HCT116 (cell line): ENCODE measurements at regions not wholly inside any gene's neighbourhood (a gene's known extent, or its start where the extent isn't known, plus 50 kb on each side); places are given as distances from the start of the nearest gene placed in this dataset.

Experiments used
- ATAC-seq: fragments of 200-7000 bp; cut with Tn5 transposase; 2 replicates; pipeline ENCODE4 v1.9.1; 2020; ENCODE audit warnings: mild to moderate bottlenecking, moderate library complexity
- BruUV-seq: library from RNA; stranded (reverse); fragments of 400-500 nt; replicated peaks from 2 replicates; lab custom pipeline; 2021; lab: Mats Ljungman, UMichigan
- CTCF ChIA-PET: fragments of 300-600 bp; sonication (Branson Sonifier 250); formaldehyde crosslinking; loops from one replicate; lab custom pipeline; 2021; ENCODE audit warnings: antibody characterized with exemption; lab: Charles Lee
- POLR2A ChIA-PET: fragments of 300-600, 350-600 bp; sonication (Branson Sonifier 250); formaldehyde crosslinking; loops from one replicate; lab custom pipeline; 2021; ENCODE audit warnings: antibody characterized with exemption; lab: Charles Lee
- RAD21 ChIA-PET, 2 experiments: fragments of 300-600 bp; sonication (Branson Sonifier 250); formaldehyde crosslinking; loops; one replicate each; lab custom pipeline; 2023; ENCODE audit warnings: low total read pairs in 2 of 2; ENCODE audit not compliant: uncharacterized antibody in 2 of 2, unreplicated experiment in 2 of 2, low non-redundant PET in 1 of 2; lab: Charles Lee
- DNase-seq: peaks from one replicate; pipeline ENCODE4 v3.0.0-alpha.2; 2010; ENCODE audit warnings: low read depth, low spot score
- H2AFZ ChIP-seq: fragments of 200-600 bp; shearing (Covaris generic), sonication (generic); 2 replicates; pipeline ENCODE4 v1.6.1; 2017; ENCODE audit warnings: low read depth, mixed run types, mixed read lengths, antibody characterized with exemption, low read length; ENCODE audit not compliant: poor library complexity, severe bottlenecking
- H3K27ac ChIP-seq: 2 replicates; pipeline ENCODE4 v1.5.1; 2012; ENCODE audit warnings: low read depth, low read length
- H3K27me3 ChIP-seq: fragments of 200-600 bp; sonication (generic); 2 replicates; pipeline ENCODE4 v1.6.1; 2016; ENCODE audit warnings: mixed run types, low read length, mixed read lengths; ENCODE audit not compliant: insufficient read depth
- H3K36me3 ChIP-seq, 2 experiments: fragments of 200-500 bp in 1 of 2; fragments of 200-600 bp in 1 of 2; sonication (Bioruptor generic) in 1 of 2; sonication (generic) in 1 of 2; 2 replicates each; pipeline versions ENCODE4 v1.5.1 to v1.6.1; 2014 to 2016; ENCODE audit warnings: low read length in 2 of 2, inconsistent platforms in 1 of 2, mixed read lengths in 1 of 2, mixed run types in 1 of 2; ENCODE audit not compliant: insufficient read depth in 2 of 2, control insufficient read depth in 1 of 2
- H3K4me1 ChIP-seq, 2 experiments: fragments of 200-600 bp in 1 of 2; sonication (generic) in 1 of 2; 2 replicates each; pipeline versions ENCODE4 v1.5.1 to v1.6.1; 2012 to 2017; ENCODE audit warnings: low read length in 2 of 2, inconsistent platforms in 1 of 2, mild to moderate bottlenecking in 1 of 2, mixed read lengths in 1 of 2, mixed run types in 1 of 2, moderate library complexity in 1 of 2; ENCODE audit not compliant: insufficient read depth in 2 of 2, control insufficient read depth in 1 of 2
- H3K4me2 ChIP-seq: fragments of 200-600 bp; sonication (generic); 2 replicates; pipeline ENCODE4 v1.6.1; 2017; ENCODE audit warnings: mixed run types, low read length, mixed read lengths
- H3K4me3 ChIP-seq, 2 experiments: fragments of 200-600 bp in 1 of 2; sonication (generic) in 1 of 2; replicated peaks in 1 of 2; 2 replicates each; pipeline ENCODE4 v1.5.1; 2011 to 2016; ENCODE audit warnings: low read length in 2 of 2, control low read depth in 1 of 2, low read depth in 1 of 2, mild to moderate bottlenecking in 1 of 2, mixed read lengths in 1 of 2, mixed run types in 1 of 2
- H3K79me2 ChIP-seq: fragments of 200-600 bp; sonication (generic); 2 replicates; pipeline ENCODE4 v1.6.1; 2017; ENCODE audit warnings: mild to moderate bottlenecking, mixed run types, low read length, moderate library complexity, mixed read lengths; ENCODE audit not compliant: insufficient read depth
- H3K9ac ChIP-seq: fragments of 200-600 bp; sonication (generic); 2 replicates; pipeline ENCODE4 v1.6.1; 2016; ENCODE audit warnings: low read length, mixed read lengths
- H3K9me2 ChIP-seq: fragments of 200-600 bp; sonication (generic), shearing (Covaris generic); 2 replicates; pipeline ENCODE4 v1.6.1; 2017; ENCODE audit warnings: mixed run types, mild to moderate bottlenecking, moderate library complexity; ENCODE audit not compliant: insufficient read depth
- H3K9me3 ChIP-seq, 2 experiments: fragments of 200-500 bp in 1 of 2; fragments of 200-600 bp in 1 of 2; sonication (Bioruptor generic) in 1 of 2; sonication (generic) in 1 of 2; 2 replicates each; pipeline ENCODE4 v1.6.1; 2014 to 2017; ENCODE audit warnings: low read length in 2 of 2, mixed read lengths in 2 of 2, inconsistent platforms in 1 of 2, low read depth in 1 of 2, mild to moderate bottlenecking in 1 of 2, mixed run types in 1 of 2, moderate library complexity in 1 of 2; ENCODE audit not compliant: control insufficient read depth in 1 of 2, insufficient read depth in 1 of 2
- H4K20me1 ChIP-seq: fragments of 200-600 bp; sonication (generic), shearing (Covaris generic); 2 replicates; pipeline ENCODE4 v1.6.1; 2017; ENCODE audit warnings: mixed run types, mild to moderate bottlenecking, moderate library complexity; ENCODE audit not compliant: insufficient read depth
- ATF3 ChIP-seq: IDR thresholded peaks from 2 replicates; pipeline ENCODE4 v1.6.1; 2012
- CBX3 ChIP-seq: IDR thresholded peaks from 2 replicates; pipeline ENCODE4 v1.6.1; 2012; ENCODE audit warnings: low read depth
- CEBPB ChIP-seq: IDR thresholded peaks from 2 replicates; pipeline ENCODE4 v1.6.1; 2012; ENCODE audit warnings: low read depth
- CTCF ChIP-seq, 3 experiments: fragments of 200-600 bp in 1 of 3; sonication (generic) in 1 of 3; IDR thresholded peaks in 2 of 3; conservative IDR thresholded peaks in 1 of 3; 2 replicates each; pipeline ENCODE4 v1.5.1; 2012 to 2017; ENCODE audit warnings: low read depth in 2 of 3, low read length in 2 of 3, antibody characterized with exemption in 1 of 3, borderline replicate concordance in 1 of 3, control low read depth in 1 of 3, mild to moderate bottlenecking in 1 of 3, mixed read lengths in 1 of 3, mixed run types in 1 of 3, moderate library complexity in 1 of 3; ENCODE audit not compliant: insufficient read depth in 1 of 3
- EGR1 ChIP-seq: IDR thresholded peaks from 2 replicates; pipeline ENCODE4 v1.6.1; 2012; ENCODE audit warnings: low read depth
- ELF1 ChIP-seq: IDR thresholded peaks from 2 replicates; pipeline ENCODE4 v1.6.1; 2012; ENCODE audit warnings: low read depth, borderline replicate concordance
- EZH2phosphoT487 ChIP-seq: fragments of 200-600 bp; IDR thresholded peaks from 2 replicates; pipeline ENCODE4 v1.6.1; 2018; ENCODE audit warnings: antibody characterized with exemption, borderline replicate concordance
- FOSL1 ChIP-seq: IDR thresholded peaks from 2 replicates; pipeline ENCODE4 v1.6.1; 2012; ENCODE audit warnings: low read depth
- JUND ChIP-seq: IDR thresholded peaks from 2 replicates; pipeline ENCODE4 v1.6.1; 2012
- POLR2A ChIP-seq: IDR thresholded peaks from 2 replicates; pipeline ENCODE4 v1.7.0; 2011; ENCODE audit warnings: borderline replicate concordance; ENCODE audit not compliant: insufficient read depth, insufficient read length; ENCODE audit errors: extremely low read depth
- POLR2AphosphoS5 ChIP-seq: IDR thresholded peaks from 2 replicates; pipeline ENCODE4 v1.6.1; 2011; ENCODE audit warnings: mild to moderate bottlenecking, low read depth, low read length, moderate library complexity
- RAD21 ChIP-seq: IDR thresholded peaks from 2 replicates; pipeline ENCODE4 v1.6.1; 2012; ENCODE audit warnings: low read depth, mild to moderate bottlenecking
- SP1 ChIP-seq: IDR thresholded peaks from 2 replicates; pipeline ENCODE4 v1.6.1; 2012; ENCODE audit warnings: low read depth
- SRF ChIP-seq: IDR thresholded peaks from 2 replicates; pipeline ENCODE4 v1.6.1; 2012; ENCODE audit warnings: low read depth
- TCF7L2 ChIP-seq: IDR thresholded peaks from 2 replicates; pipeline ENCODE4 v1.7.0; 2011; ENCODE audit warnings: borderline replicate concordance, inconsistent platforms; ENCODE audit not compliant: insufficient read depth, insufficient read length; ENCODE audit errors: extremely low read depth
- intact Hi-C: fragments of 100-400 bp; cut with micrococcal nuclease; formaldehyde crosslinking; loops from 2 replicates; pipeline ENCODE4 v1.10.0; 2022

- ATAC-seq (no peak), DNase-seq (no peak)
- no peaks in the 10 kb centered on the region for H3K36me3 ChIP-seq
- CTCF ChIA-PET: no interaction called here
- H3K9ac ChIP-seq: no peak overlapping the region
- no peaks in the 10 kb centered on the region for H4K20me1 ChIP-seq
- H3K27me3 ChIP-seq: 0 out of 2 replicates have a peak, but pooled peaks cover 3% of the 10 kb centered on the region
- no peak overlapping the region for H2AFZ ChIP-seq
- no peak overlapping the region for H3K4me3 ChIP-seq
- no peaks in the 10 kb centered on the region for H3K9me3 ChIP-seq
- H3K4me2 ChIP-seq: no peak overlapping the region
- no peaks in the 10 kb centered on the region for H3K79me2 ChIP-seq
- no TSS peak for BruUV-seq
- TF ChIP-seq TCF7L2 (no peak), CEBPB (no peak), EZH2phosphoT487 (no peak), ATF3 (no peak), ELF1 (no peak), POLR2A (no peak), EGR1 (no peak), SRF (no peak), SP1 (no peak), CBX3 (no peak), JUND (no peak), CTCF (IDR thresholded peaks at IDR 0.05 in 2 of 3, conservative IDR thresholded peaks at IDR 0.05 in 1 of 3; ENCODE audit: borderline replicate concordance in 1 of 3, insufficient read depth in 1 of 3, low read depth in 2 of 3, low read length in 2 of 3) (no peak), FOSL1 (no peak), RAD21 (no peak), POLR2AphosphoS5 (no peak)
- no peaks in the 10 kb centered on the region for H3K4me1 ChIP-seq
- RAD21 ChIA-PET: no interaction called here
- H3K9me2 ChIP-seq: 0 out of 2 replicates have a peak, but pooled peaks cover 3% of the 10 kb centered on the region
- intact Hi-C loops: no loop called here
- H3K27ac ChIP-seq: no peak overlapping the region
- POLR2A ChIA-PET: no interaction called here
Measured at GRCh38 chr5:111574311-111574710, 62.0 kb upstream of the STARD4 start.
